MV-4-11 (cell line): ENCODE measurements at regions not wholly inside any gene's neighbourhood (a gene's known extent, or its start where the extent isn't known, plus 50 kb on each side); places are given as distances from the start of the nearest gene placed in this dataset.
"Not testable (repeated sequence)": the region's sequence is repeated elsewhere in the genome, so short reads cannot be mapped to it uniquely, and the experiment has no call there.

Source experiments
- DNase-seq: peaks from one replicate; lab custom pipeline; 2025; lab: John Stamatoyannopoulos, UW

- DNase-seq, result no peak
Observed at GRCh38 chr20:53645582-53645897, 51.9 kb upstream of the ZNF217 start.

- not testable (repeated sequence) for DNase-seq
Observed at GRCh38 chr20:53644108-53644507, 50.5 kb upstream of the ZNF217 start.
